AG04449 (cell line): ENCODE measurements at regions not wholly inside any gene's neighbourhood (a gene's known extent, or its start where the extent isn't known, plus 50 kb on each side); places are given as distances from the start of the nearest gene placed in this dataset.
"Not testable (repeated sequence)": the region's sequence is repeated elsewhere in the genome, so short reads cannot be mapped to it uniquely, and the experiment has no call there.

Experiments
- CTCF ChIA-PET: fragments of 350-600 bp; formaldehyde crosslinking; extraction: SDS; loops from one replicate; lab custom pipeline; 2021; ENCODE audit warnings: antibody characterized with exemption; lab: Yijun Ruan, JAX
- POLR2A ChIA-PET: fragments of 400-600, 350-600 bp; formaldehyde crosslinking; extraction: SDS; loops from one replicate; lab custom pipeline; 2020; ENCODE audit warnings: antibody characterized with exemption, inconsistent platforms; lab: Yijun Ruan, JAX
- DNase-seq: peaks from one replicate; pipeline ENCODE4 v3.0.0-alpha.2; 2010; ENCODE audit warnings: low read depth, low spot score
- H3K4me3 ChIP-seq: 2 replicates; pipeline ENCODE4 v1.5.1; 2011; ENCODE audit warnings: low read depth, mild to moderate bottlenecking, control low read depth, low read length
- TF ChIP-seq, protein P1 (sequence below): IDR thresholded peaks from one replicate; pipeline ENCODE4 v1.5.1; 2011; ENCODE audit warnings: mild to moderate bottlenecking, moderate library complexity, low read length, control low read depth, inconsistent platforms; ENCODE audit not compliant: insufficient read depth; ENCODE audit errors: missing control alignments

GRCh38 chr2:16382451-16382850 is 283.2 kb downstream of the CYRIA start:
- no peak for DNase-seq
- TF ChIP-seq, protein P1, sequence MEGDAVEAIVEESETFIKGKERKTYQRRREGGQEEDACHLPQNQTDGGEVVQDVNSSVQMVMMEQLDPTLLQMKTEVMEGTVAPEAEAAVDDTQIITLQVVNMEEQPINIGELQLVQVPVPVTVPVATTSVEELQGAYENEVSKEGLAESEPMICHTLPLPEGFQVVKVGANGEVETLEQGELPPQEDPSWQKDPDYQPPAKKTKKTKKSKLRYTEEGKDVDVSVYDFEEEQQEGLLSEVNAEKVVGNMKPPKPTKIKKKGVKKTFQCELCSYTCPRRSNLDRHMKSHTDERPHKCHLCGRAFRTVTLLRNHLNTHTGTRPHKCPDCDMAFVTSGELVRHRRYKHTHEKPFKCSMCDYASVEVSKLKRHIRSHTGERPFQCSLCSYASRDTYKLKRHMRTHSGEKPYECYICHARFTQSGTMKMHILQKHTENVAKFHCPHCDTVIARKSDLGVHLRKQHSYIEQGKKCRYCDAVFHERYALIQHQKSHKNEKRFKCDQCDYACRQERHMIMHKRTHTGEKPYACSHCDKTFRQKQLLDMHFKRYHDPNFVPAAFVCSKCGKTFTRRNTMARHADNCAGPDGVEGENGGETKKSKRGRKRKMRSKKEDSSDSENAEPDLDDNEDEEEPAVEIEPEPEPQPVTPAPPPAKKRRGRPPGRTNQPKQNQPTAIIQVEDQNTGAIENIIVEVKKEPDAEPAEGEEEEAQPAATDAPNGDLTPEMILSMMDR = no peak
- H3K4me3 ChIP-seq = no peak overlapping the region
- ChIA-PET CTCF (no interaction called here), POLR2A (no interaction called here)

DNA sequence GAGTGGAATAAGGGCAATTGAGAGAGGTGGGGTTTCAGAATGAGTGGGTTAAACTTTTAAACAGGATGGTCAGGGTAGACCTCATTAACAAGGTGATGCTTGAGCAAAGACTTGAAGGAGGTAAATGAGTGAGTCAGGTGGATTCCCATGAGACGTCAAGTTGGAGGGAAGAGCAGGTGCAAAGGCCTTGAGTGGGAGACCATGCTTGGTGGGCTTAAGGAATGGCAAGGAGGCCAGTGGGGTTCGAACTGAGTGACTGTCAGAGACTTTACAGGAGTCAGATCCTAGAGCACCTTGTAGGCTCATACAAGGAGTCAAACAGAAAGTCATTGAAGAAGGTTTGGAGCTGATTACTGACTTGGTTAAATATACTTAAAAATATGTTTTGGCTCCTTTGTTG is 284.1 kb downstream of the CYRIA start:
- ChIA-PET POLR2A (no interaction called here), CTCF (no interaction called here)
- TF ChIP-seq, protein P1 = no peak
- no peak for DNase-seq
- H3K4me3 ChIP-seq = no peak overlapping the region

DNA sequence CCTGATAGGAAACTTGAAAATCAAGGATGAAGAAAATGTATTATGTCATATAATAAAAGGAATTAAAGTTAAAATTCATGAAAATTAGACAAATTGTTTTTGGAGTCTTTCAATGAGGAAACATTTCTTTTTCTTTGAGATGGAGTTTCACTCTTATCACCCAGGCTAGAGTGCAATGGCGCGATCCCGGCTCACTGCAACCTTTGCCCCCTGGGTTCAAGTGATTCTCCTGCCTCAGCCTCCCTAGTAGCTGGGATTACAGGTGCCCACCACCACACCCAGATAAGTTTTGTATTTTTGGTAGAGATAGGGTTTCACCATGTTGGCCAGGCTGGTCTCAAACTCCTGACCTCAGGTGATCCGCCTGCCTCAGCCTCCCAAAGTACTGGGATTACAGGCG is 285.7 kb downstream of the CYRIA start:
- H3K4me3 ChIP-seq, DNase-seq, CTCF ChIA-PET: not testable (repeated sequence)
- POLR2A ChIA-PET = interaction anchor here (0.7 kb wide), 1 partner anchor 35 kb away, joined by 4 read pairs; no protein-coding TSS in a partner anchor

DNA sequence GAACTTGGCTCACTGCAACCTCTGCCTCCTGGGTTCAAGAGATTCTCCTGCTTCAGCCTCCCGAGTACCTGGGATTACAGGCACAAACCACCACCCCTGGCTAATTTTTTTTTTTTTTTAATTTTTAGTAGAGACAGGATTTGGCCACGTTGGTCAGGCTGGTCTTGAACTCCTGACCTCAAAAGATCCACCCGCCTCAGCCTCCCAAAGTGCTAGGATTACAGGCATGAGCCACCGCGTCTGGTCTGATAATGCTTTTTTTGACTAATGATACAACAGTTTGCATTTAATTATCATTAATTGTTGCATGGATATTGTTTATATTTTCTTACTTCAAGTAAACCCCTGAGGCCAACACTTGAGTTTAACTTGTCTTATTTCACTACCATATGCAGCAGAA is 286.6 kb downstream of the CYRIA start:
- DNase-seq, CTCF ChIA-PET, H3K4me3 ChIP-seq, POLR2A ChIA-PET: not testable (repeated sequence)

DNA sequence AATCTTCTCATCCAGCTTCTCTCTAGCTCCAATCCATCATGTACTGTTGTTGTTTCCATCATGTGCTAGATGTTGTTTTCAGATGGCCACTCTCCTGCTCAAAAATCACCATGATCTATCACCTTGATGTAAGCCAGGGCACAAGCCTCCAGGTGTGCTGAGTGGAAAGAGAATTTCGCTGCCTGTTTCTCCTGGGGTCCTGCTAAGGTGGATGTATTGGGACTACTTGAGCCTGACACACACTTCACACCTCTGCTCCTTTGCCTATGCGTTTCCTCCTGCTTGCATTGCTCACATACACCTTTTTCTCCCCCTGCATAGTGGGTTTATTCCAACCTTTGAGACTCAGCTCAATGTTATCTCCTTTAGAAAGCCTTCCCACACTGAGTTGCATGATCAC is 287.6 kb downstream of the CYRIA start:
- ChIA-PET POLR2A (no interaction called here), CTCF (no interaction called here)
- H3K4me3 ChIP-seq = no peak overlapping the region
- DNase-seq = no peak
- TF ChIP-seq, protein P1 = no peak

DNA sequence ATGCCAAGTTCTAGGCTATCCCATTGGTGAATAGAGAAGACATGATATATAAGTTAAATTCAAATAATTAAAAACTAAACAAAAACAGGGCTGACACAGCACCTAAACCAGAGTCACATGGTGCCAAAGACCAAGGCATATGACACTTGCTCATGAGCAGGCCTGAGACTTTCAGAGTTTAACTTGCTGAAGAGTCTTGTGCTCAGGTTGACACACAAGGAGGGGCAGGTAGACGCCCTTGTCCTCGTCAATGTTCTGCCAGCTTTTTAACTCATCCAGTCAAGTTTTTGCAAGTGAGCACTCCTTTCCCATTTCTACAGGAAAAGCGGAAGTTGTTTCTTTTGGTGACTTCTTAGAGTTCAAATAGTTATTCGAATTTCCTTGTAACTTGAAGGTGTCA is 289.7 kb downstream of the CYRIA start:
- POLR2A ChIA-PET = no interaction called here
- CTCF ChIA-PET = no interaction called here
- TF ChIP-seq, protein P1 = no peak
- no peak overlapping the region for H3K4me3 ChIP-seq
- DNase-seq = no peak

- POLR2A ChIA-PET = no interaction called here
- no peak overlapping the region for H3K4me3 ChIP-seq
- no peak for DNase-seq
- CTCF ChIA-PET = no interaction called here
- TF ChIP-seq, protein P1 = no peak
Observed at GRCh38 chr2:16375351-16375750, 290.3 kb downstream of the CYRIA start.
